Fibroblast of pulmonary artery (primary cell): ENCODE measurements at regions not wholly inside any gene's neighbourhood (a gene's known extent, or its start where the extent isn't known, plus 50 kb on each side); places are given as distances from the start of the nearest gene placed in this dataset.

ENCODE experiments used
- DNase-seq: peaks from one replicate; pipeline ENCODE4 v3.0.0-alpha.2; 2010; ENCODE audit warnings: low read depth
- H3K4me3 ChIP-seq: replicated peaks from 2 replicates; pipeline ENCODE4 v1.5.1; 2011; ENCODE audit warnings: low read depth, mild to moderate bottlenecking, control low read depth, low read length, moderate library complexity
- CTCF ChIP-seq: IDR thresholded peaks from 2 replicates; pipeline ENCODE4 v1.5.1; 2011; ENCODE audit warnings: mild to moderate bottlenecking, control low read depth, low read length, inconsistent platforms; ENCODE audit errors: missing control alignments

DNA sequence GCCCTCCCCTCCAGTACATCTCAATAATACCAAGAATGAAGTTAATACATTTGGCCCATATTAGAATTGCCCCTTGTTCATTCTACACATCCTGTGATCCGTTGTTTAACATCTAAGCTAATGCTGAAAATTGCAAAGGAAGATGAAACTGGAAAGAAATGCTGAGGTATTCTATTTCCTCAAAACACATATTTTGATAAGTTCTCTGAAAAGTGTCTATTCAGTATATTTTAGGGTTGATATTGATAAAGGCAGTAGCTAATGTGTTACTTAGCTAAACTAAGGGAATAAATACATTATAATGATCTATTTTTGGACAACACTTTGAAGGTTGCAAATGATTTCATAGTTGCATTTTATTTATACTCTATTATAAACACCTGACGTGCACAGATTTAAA is 702.6 kb upstream of the ROBO1 start:
- TF ChIP-seq CTCF = no peak
- no peak for DNase-seq

GRCh38 chr3:80465746-80466145 is 697.9 kb upstream of the ROBO1 start:
- no peak overlapping the region for H3K4me3 ChIP-seq
- no peak for TF ChIP-seq CTCF
- DNase-seq = no peak

More for the DNA sequence above, 702.6 kb upstream of the ROBO1 start:
- H3K4me3 ChIP-seq = no peak overlapping the region

GRCh38 chr3:80451393-80451792 is 683.6 kb upstream of the ROBO1 start:
- DNase-seq = no peak
- no peak for TF ChIP-seq CTCF
- H3K4me3 ChIP-seq = no peak overlapping the region

DNA sequence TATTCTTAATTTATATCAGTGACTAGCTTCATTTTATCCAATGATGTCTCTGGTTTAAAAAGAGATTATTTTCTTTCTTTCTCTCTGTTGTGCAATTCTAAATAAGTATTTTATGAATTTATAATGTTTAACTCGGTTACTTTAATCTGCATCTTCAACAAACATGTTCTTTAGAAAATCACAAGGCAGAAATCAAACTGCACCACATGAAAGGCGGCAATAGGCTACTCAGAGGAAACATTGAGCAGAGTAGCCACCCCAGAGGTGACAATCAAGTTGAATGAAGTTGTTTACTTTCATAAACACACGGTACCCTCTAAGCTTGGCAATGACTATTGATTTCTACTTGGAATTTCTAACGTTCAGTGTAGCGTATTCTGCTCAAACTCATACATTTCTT is 677.8 kb upstream of the ROBO1 start:
- no peak for TF ChIP-seq CTCF
- no peak overlapping the region for H3K4me3 ChIP-seq
- DNase-seq = no peak

DNA sequence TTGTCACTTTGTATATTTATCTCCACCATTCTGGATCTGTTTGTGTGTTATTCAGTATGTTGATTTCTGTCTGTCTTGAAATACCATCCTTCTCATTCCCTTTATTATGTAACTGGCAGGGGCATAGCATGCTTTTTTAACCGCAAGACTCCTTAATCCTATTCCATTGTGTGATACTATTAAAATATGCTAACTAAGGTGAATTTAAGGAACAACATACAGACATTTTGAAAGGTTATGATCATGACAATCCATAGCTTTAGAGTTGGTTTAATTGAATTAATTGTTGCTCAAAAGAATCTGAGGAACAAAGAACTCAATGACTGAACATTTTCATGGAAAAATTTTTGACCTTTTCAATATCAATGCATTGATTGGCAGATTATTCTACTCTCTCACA is 677.3 kb upstream of the ROBO1 start:
- no peak for TF ChIP-seq CTCF
- DNase-seq = no peak
- no peak overlapping the region for H3K4me3 ChIP-seq

GRCh38 chr3:80439490-80439889 is 671.7 kb upstream of the ROBO1 start:
- no peak for TF ChIP-seq CTCF
- H3K4me3 ChIP-seq = no peak overlapping the region
- no peak for DNase-seq

DNA sequence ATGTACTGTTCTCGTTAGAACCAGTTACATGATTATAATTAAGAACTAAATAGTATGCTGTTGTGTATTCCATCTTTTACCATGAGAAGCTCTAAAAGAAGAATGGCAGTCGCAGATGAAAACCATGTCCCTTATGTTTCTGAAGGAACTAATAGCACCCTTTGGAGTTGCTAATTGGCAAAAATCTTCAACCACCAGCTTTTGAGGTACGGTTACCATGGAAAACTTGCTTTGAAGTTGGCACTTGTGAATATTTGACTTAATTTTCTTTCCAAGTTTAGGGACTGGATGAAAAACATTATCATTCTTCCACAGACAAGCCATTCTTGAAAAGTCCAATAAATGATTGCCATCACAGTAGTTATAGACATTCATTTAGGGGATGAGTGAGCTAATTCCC is 666.6 kb upstream of the ROBO1 start:
- no peak for DNase-seq
- H3K4me3 ChIP-seq = no peak overlapping the region
- no peak for TF ChIP-seq CTCF
